GM19328 (cell line): ENCODE measurements at regions not wholly inside any gene's neighbourhood (a gene's known extent, or its start where the extent isn't known, plus 50 kb on each side); places are given as distances from the start of the nearest gene placed in this dataset.

Source experiments
- ATAC-seq: cut with Tn5 transposase; IDR thresholded peaks from one replicate; pipeline ENCODE4 v1.9.1; 2021; ENCODE audit warnings: mild to moderate bottlenecking, moderate library complexity; ENCODE audit not compliant: unreplicated experiment

- ATAC-seq, result no peak
Observed at GRCh38 chr14:24693983-24694382, 60.0 kb upstream of the GZMB start.

GRCh38 chr14:24693353-24693737 is 59.4 kb upstream of the GZMB start:
- no peak for ATAC-seq

GRCh38 chr14:24692382-24693352 is 58.7 kb upstream of the GZMB start:
- ATAC-seq, result no peak

GRCh38 chr14:24690492-24690891 is 56.5 kb upstream of the GZMB start:
- ATAC-seq, result peak; percentile 54

GRCh38 chr14:24688030-24688658 is 54.2 kb upstream of the GZMB start:
- ATAC-seq, result no peak
